Neural progenitor cell (in vitro differentiated cells): ENCODE measurements at regions not wholly inside any gene's neighbourhood (a gene's known extent, or its start where the extent isn't known, plus 50 kb on each side); places are given as distances from the start of the nearest gene placed in this dataset.

Experiments
- DNase-seq: peaks from one replicate; pipeline ENCODE4 v3.0.0-alpha.2; 2016; ENCODE audit warnings: low spot score
- H2AFZ ChIP-seq: fragments of 200-600 bp; sonication (generic); replicated peaks from 2 replicates; pipeline ENCODE4 v1.6.1; 2016; ENCODE audit warnings: antibody characterized with exemption
- H3F3A ChIP-seq: fragments of 200-600 bp; sonication (generic); 2 replicates; pipeline ENCODE4 v1.6.1; 2016; ENCODE audit warnings: antibody characterized with exemption, low read depth
- H3K27ac ChIP-seq: fragments of 200-600 bp; sonication (generic); 2 replicates; pipeline ENCODE4 v1.5.1; 2016; ENCODE audit warnings: mild to moderate bottlenecking
- H3K27me3 ChIP-seq: fragments of 200-600 bp; sonication (generic); 2 replicates; pipeline ENCODE4 v1.6.1; 2016; ENCODE audit warnings: mild to moderate bottlenecking, moderate library complexity
- H3K36me3 ChIP-seq: fragments of 200-600 bp; sonication (generic); 2 replicates; pipeline ENCODE4 v1.5.1; 2016
- H3K4me1 ChIP-seq: fragments of 200-600 bp; sonication (generic); 2 replicates; pipeline ENCODE4 v1.6.1; 2016; ENCODE audit warnings: mixed run types
- H3K4me2 ChIP-seq: fragments of 200-600 bp; sonication (generic); 2 replicates; pipeline ENCODE4 v1.6.1; 2016
- H3K4me3 ChIP-seq: fragments of 200-600 bp; sonication (generic); 2 replicates; pipeline ENCODE4 v1.5.1; 2016
- H3K79me2 ChIP-seq: fragments of 200-600 bp; sonication (generic); 2 replicates; pipeline ENCODE4 v1.6.1; 2016; ENCODE audit warnings: low read depth
- H3K9ac ChIP-seq: fragments of 200-600 bp; sonication (generic); 2 replicates; pipeline ENCODE4 v1.6.1; 2016
- H3K9me3 ChIP-seq: fragments of 200-600 bp; sonication (generic); 2 replicates; pipeline ENCODE4 v1.5.1; 2016; ENCODE audit warnings: low read depth
- H4K20me1 ChIP-seq: fragments of 200-600 bp; sonication (generic); 2 replicates; pipeline ENCODE4 v1.6.1; 2016; ENCODE audit warnings: low read depth
- H3K27ac Mint-ChIP-seq: 3 replicates; pipeline ENCODE4 v1.8.0; 2021; ENCODE audit warnings: mixed read lengths
- H3K27me3 Mint-ChIP-seq: 2 replicates; pipeline ENCODE4 v1.8.0; 2022; ENCODE audit warnings: low read depth, mild to moderate bottlenecking, inconsistent platforms, moderate library complexity, mixed read lengths; ENCODE audit not compliant: insufficient read depth
- H3K36me3 Mint-ChIP-seq: 3 replicates; pipeline ENCODE4 v1.8.0; 2021; ENCODE audit warnings: mixed read lengths
- H3K4me1 Mint-ChIP-seq: 3 replicates; pipeline ENCODE4 v1.8.0; 2021; ENCODE audit warnings: mixed read lengths
- H3K4me3 Mint-ChIP-seq: 3 replicates; pipeline ENCODE4 v1.8.0; 2021; ENCODE audit warnings: mild to moderate bottlenecking, moderate library complexity, mixed read lengths
- H3K9me3 Mint-ChIP-seq: 3 replicates; pipeline ENCODE4 v1.8.0; 2020; ENCODE audit warnings: mixed read lengths
- EZH2 ChIP-seq: fragments of 200-600 bp; sonication (generic); IDR thresholded peaks from 2 replicates; pipeline ENCODE4 v1.6.1; 2017; ENCODE audit warnings: antibody characterized with exemption, mild to moderate bottlenecking, moderate library complexity
- EZH2phosphoT487 ChIP-seq: fragments of 200-600 bp; sonication (generic); IDR thresholded peaks from 2 replicates; pipeline ENCODE4 v1.6.1; 2017; ENCODE audit warnings: antibody characterized with exemption
- TF ChIP-seq, protein P1 (sequence below): fragments of 200-600 bp; sonication (generic); IDR thresholded peaks from 2 replicates; pipeline ENCODE4 v1.5.1; 2017; ENCODE audit warnings: antibody characterized with exemption, mild to moderate bottlenecking

GRCh38 chr4:134883831-134884449 lies 682.4 kb upstream of the PABPC4L start:
- no peak overlapping the region for H3K27ac Mint-ChIP-seq
- H3K4me1 ChIP-seq: no peaks in the 10 kb centered on the region
- DNase-seq: no peak
- H3K27me3 Mint-ChIP-seq: no peaks in the 10 kb centered on the region
- no peak overlapping the region for H3K4me2 ChIP-seq
- no peaks in the 10 kb centered on the region for H3K9me3 Mint-ChIP-seq
- H3K27ac ChIP-seq: no peak overlapping the region
- no peaks in the 10 kb centered on the region for H3F3A ChIP-seq
- H3K27me3 ChIP-seq: no peaks in the 10 kb centered on the region
- H3K79me2 ChIP-seq: no peaks in the 10 kb centered on the region
- no peaks in the 10 kb centered on the region for H4K20me1 ChIP-seq
- H3K4me1 Mint-ChIP-seq: no peaks in the 10 kb centered on the region
- no peak overlapping the region for H3K4me3 Mint-ChIP-seq
- no peak overlapping the region for H2AFZ ChIP-seq
- H3K36me3 Mint-ChIP-seq: no peaks in the 10 kb centered on the region
- H3K9ac ChIP-seq: no peak overlapping the region
- H3K9me3 ChIP-seq: no peaks in the 10 kb centered on the region
- H3K4me3 ChIP-seq: no peak overlapping the region
- TF ChIP-seq, protein P1, sequence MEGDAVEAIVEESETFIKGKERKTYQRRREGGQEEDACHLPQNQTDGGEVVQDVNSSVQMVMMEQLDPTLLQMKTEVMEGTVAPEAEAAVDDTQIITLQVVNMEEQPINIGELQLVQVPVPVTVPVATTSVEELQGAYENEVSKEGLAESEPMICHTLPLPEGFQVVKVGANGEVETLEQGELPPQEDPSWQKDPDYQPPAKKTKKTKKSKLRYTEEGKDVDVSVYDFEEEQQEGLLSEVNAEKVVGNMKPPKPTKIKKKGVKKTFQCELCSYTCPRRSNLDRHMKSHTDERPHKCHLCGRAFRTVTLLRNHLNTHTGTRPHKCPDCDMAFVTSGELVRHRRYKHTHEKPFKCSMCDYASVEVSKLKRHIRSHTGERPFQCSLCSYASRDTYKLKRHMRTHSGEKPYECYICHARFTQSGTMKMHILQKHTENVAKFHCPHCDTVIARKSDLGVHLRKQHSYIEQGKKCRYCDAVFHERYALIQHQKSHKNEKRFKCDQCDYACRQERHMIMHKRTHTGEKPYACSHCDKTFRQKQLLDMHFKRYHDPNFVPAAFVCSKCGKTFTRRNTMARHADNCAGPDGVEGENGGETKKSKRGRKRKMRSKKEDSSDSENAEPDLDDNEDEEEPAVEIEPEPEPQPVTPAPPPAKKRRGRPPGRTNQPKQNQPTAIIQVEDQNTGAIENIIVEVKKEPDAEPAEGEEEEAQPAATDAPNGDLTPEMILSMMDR: no peak
- no peak for TF ChIP-seq EZH2phosphoT487
- TF ChIP-seq EZH2: no peak
- H3K36me3 ChIP-seq: no peaks in the 10 kb centered on the region

- H3K79me2 ChIP-seq: no peaks in the 10 kb centered on the region
- H3F3A ChIP-seq: no peaks in the 10 kb centered on the region
- H3K9ac ChIP-seq: no peak overlapping the region
- no peak overlapping the region for H3K27ac ChIP-seq
- H3K9me3 Mint-ChIP-seq: no peaks in the 10 kb centered on the region
- no peaks in the 10 kb centered on the region for H3K27me3 ChIP-seq
- no peaks in the 10 kb centered on the region for H3K9me3 ChIP-seq
- no peak overlapping the region for H3K4me3 ChIP-seq
- no peaks in the 10 kb centered on the region for H3K27me3 Mint-ChIP-seq
- no peaks in the 10 kb centered on the region for H3K4me1 ChIP-seq
- no peak overlapping the region for H3K27ac Mint-ChIP-seq
- no peak overlapping the region for H3K4me2 ChIP-seq
- no peaks in the 10 kb centered on the region for H4K20me1 ChIP-seq
- DNase-seq: no peak
- TF ChIP-seq EZH2 (no peak), EZH2phosphoT487 (no peak)
- TF ChIP-seq, protein P1: no peak
- H3K4me3 Mint-ChIP-seq: no peak overlapping the region
- H2AFZ ChIP-seq: no peak overlapping the region
- H3K4me1 Mint-ChIP-seq: no peaks in the 10 kb centered on the region
- H3K36me3 Mint-ChIP-seq: no peaks in the 10 kb centered on the region
- no peaks in the 10 kb centered on the region for H3K36me3 ChIP-seq
These were observed 677.4 kb upstream of the PABPC4L start for GRCh38 chr4:134879019-134879418.

- Histone ChIP-seq H3K4me1 (no peaks in the 10 kb centered on the region), H2AFZ (no peak overlapping the region), H3K9ac (no peak overlapping the region), H3F3A (no peaks in the 10 kb centered on the region), H3K27ac (no peak overlapping the region), H3K79me2 (no peaks in the 10 kb centered on the region), H3K36me3 (no peaks in the 10 kb centered on the region), H3K9me3 (no peaks in the 10 kb centered on the region), H3K4me2 (no peak overlapping the region), H3K4me3 (no peak overlapping the region), H3K27me3 (no peaks in the 10 kb centered on the region), H4K20me1 (no peaks in the 10 kb centered on the region)
- H3K4me1 Mint-ChIP-seq: no peaks in the 10 kb centered on the region
- DNase-seq: no peak
- no peaks in the 10 kb centered on the region for H3K36me3 Mint-ChIP-seq
- no peak overlapping the region for H3K4me3 Mint-ChIP-seq
- no peak overlapping the region for H3K27ac Mint-ChIP-seq
- no peak for TF ChIP-seq EZH2
- TF ChIP-seq EZH2phosphoT487: no peak
- TF ChIP-seq, protein P1: no peak
- no peaks in the 10 kb centered on the region for H3K9me3 Mint-ChIP-seq
- no peaks in the 10 kb centered on the region for H3K27me3 Mint-ChIP-seq
These were observed 665.4 kb upstream of the PABPC4L start for GRCh38 chr4:134867027-134867426.
